Gastrocnemius medialis (tissue), 4 donors: ENCODE measurements at regions not wholly inside any gene's neighbourhood (a gene's known extent, or its start where the extent isn't known, plus 50 kb on each side); places are given as distances from the start of the nearest gene placed in this dataset.

ENCODE experiments used
- ATAC-seq, 2 donors: fragments of 150-250 bp; one replicate each; pipeline ENCODE4 v1.9.1; 2016
- DNase-seq, 2 donors: peaks; one replicate each; pipeline ENCODE4 v3.0.0-alpha.2; 2019
- H3K27ac ChIP-seq, 4 donors: fragments of 200-600 bp; sonication (generic); 1 replicate in 1 of 4; 2 replicates in 3 of 4; pipeline ENCODE4 v1.5.1; 2016 to 2018; ENCODE audit warnings: mild to moderate bottlenecking in 2 of 4, moderate library complexity in 1 of 4
- H3K27me3 ChIP-seq, 3 donors: fragments of 200-600 bp; sonication (generic) in 2 of 3; 1 replicate in 1 of 3; 2 replicates in 2 of 3; pipeline versions ENCODE4 v1.5.1 to v1.6.0; 2016 to 2019; ENCODE audit warnings: mild to moderate bottlenecking in 1 of 3, moderate library complexity in 1 of 3
- H3K36me3 ChIP-seq, 2 donors: fragments of 200-600 bp; sonication (generic) in 1 of 2; one replicate each; pipeline ENCODE4 v1.5.1; 2017 to 2018
- H3K4me1 ChIP-seq, 2 donors: fragments of 200-600 bp; sonication (generic) in 1 of 2; one replicate each; pipeline ENCODE4 v1.5.1; 2016 to 2017; ENCODE audit warnings: mild to moderate bottlenecking in 2 of 2
- H3K4me3 ChIP-seq, 4 donors: fragments of 200-600 bp; sonication (generic) in 3 of 4; 1 replicate in 1 of 4; 2 replicates in 3 of 4; pipeline ENCODE4 v1.5.1; 2016 to 2019; ENCODE audit warnings: mild to moderate bottlenecking in 2 of 4
- H3K9me3 ChIP-seq, 3 donors: fragments of 200-600 bp; sonication (generic) in 2 of 3; 1 replicate in 1 of 3; 2 replicates in 2 of 3; pipeline ENCODE4 v1.5.1; 2016 to 2019
- CTCF ChIP-seq, 5 experiments: fragments of 450-650 bp in 3 of 5; fragments of 200-600 bp in 2 of 5; sonication (generic) in 2 of 5; IDR thresholded peaks in 4 of 5; conservative IDR thresholded peaks in 1 of 5; 1 replicate in 4 of 5; 2 replicates in 1 of 5; pipeline ENCODE4 v1.5.1; 2016 to 2019; ENCODE audit warnings: antibody characterized with exemption in 5 of 5, mild to moderate bottlenecking in 3 of 5, moderate library complexity in 3 of 5
- POLR2A ChIP-seq, 2 donors: fragments of 450-650 bp; IDR thresholded peaks; one replicate each; pipeline ENCODE4 v1.6.1; 2017; ENCODE audit warnings: antibody characterized with exemption in 2 of 2, mild to moderate bottlenecking in 2 of 2, moderate library complexity in 2 of 2
- in situ Hi-C, 4 donors: fragments of 200-750 bp; cut with MboI; loops; one replicate each; pipeline versions ENCODE4 v1.15.0 to v1.8.0; 2017; ENCODE audit warnings: low sequenced_read_pairs in 4 of 4
- intact Hi-C: fragments of 100-400 bp; cut with DNase I; formaldehyde crosslinking; loops from one replicate; pipeline ENCODE4 v1.15.1; 2023; ENCODE audit warnings: low total_unique reads

GRCh38 chr4:129929052-129929451 is 833.1 kb downstream of the C4orf33 start:
- in situ Hi-C loops = no loop called here
- DNase-seq (no peak), ATAC-seq (no peak)
- Histone ChIP-seq H3K27me3 (no peaks in the 10 kb centered on the region), H3K4me1 (no peaks in the 10 kb centered on the region), H3K9me3 (no peaks in the 10 kb centered on the region), H3K27ac (no peak overlapping the region), H3K36me3 (no peaks in the 10 kb centered on the region), H3K4me3 (no peak overlapping the region)
- TF ChIP-seq CTCF (IDR thresholded peaks at IDR 0.05 in 4 of 5, conservative IDR thresholded peaks at IDR 0.05 in 1 of 5) (peak in 1 of 5 experiments; percentile 22), POLR2A (IDR thresholded peaks at IDR 0.05) (no peak)
- intact Hi-C loops = no loop called here

GRCh38 chr4:129929984-129930383 is 834.0 kb downstream of the C4orf33 start:
- no peak for DNase-seq
- Histone ChIP-seq H3K36me3 (no peaks in the 10 kb centered on the region), H3K9me3 (no peaks in the 10 kb centered on the region), H3K4me3 (no peak overlapping the region), H3K27me3 (no peaks in the 10 kb centered on the region), H3K27ac (no peak overlapping the region), H3K4me1 (no peaks in the 10 kb centered on the region)
- in situ Hi-C loops = no loop called here
- intact Hi-C loops = no loop called here
- TF ChIP-seq CTCF (IDR thresholded peaks at IDR 0.05 in 4 of 5, conservative IDR thresholded peaks at IDR 0.05 in 1 of 5) = no peak
- TF ChIP-seq POLR2A (IDR thresholded peaks at IDR 0.05) = no peak
- ATAC-seq = no peak

- TF ChIP-seq POLR2A (IDR thresholded peaks at IDR 0.05) (no peak), CTCF (IDR thresholded peaks at IDR 0.05 in 4 of 5, conservative IDR thresholded peaks at IDR 0.05 in 1 of 5) (no peak)
- ATAC-seq (no peak), DNase-seq (no peak)
- H3K9me3 ChIP-seq = no peaks in the 10 kb centered on the region
- intact Hi-C loops = no loop called here
- no peaks in the 10 kb centered on the region for H3K4me1 ChIP-seq
- H3K27me3 ChIP-seq = no peaks in the 10 kb centered on the region
- no peaks in the 10 kb centered on the region for H3K36me3 ChIP-seq
- H3K4me3 ChIP-seq = no peak overlapping the region
- no peak overlapping the region for H3K27ac ChIP-seq
- in situ Hi-C loops = no loop called here
Observed at GRCh38 chr4:129950217-129950616, 854.3 kb downstream of the C4orf33 start.

- intact Hi-C loops = no loop called here
- H3K4me1 ChIP-seq = no peaks in the 10 kb centered on the region
- no peak for TF ChIP-seq CTCF (IDR thresholded peaks at IDR 0.05 in 4 of 5, conservative IDR thresholded peaks at IDR 0.05 in 1 of 5)
Observed at GRCh38 chr4:129966175-129966574, 870.2 kb downstream of the C4orf33 start.

GRCh38 chr4:129968366-129968765 is 872.4 kb downstream of the C4orf33 start:
- H3K9me3 ChIP-seq = no peaks in the 10 kb centered on the region
- no peak for TF ChIP-seq CTCF (IDR thresholded peaks at IDR 0.05 in 4 of 5, conservative IDR thresholded peaks at IDR 0.05 in 1 of 5)
- no peak for TF ChIP-seq POLR2A (IDR thresholded peaks at IDR 0.05)
- DNase-seq (no peak), ATAC-seq (no peak)
- intact Hi-C loops = no loop called here
- H3K27me3 ChIP-seq = no peaks in the 10 kb centered on the region
- H3K27ac ChIP-seq = no peak overlapping the region
- H3K4me3 ChIP-seq = no peak overlapping the region
- no peaks in the 10 kb centered on the region for H3K4me1 ChIP-seq
- in situ Hi-C loops = no loop called here
- no peaks in the 10 kb centered on the region for H3K36me3 ChIP-seq

More at GRCh38 chr4:129966175-129966574, 870.2 kb downstream of the C4orf33 start:
- no peak for ATAC-seq
- H3K9me3 ChIP-seq = no peaks in the 10 kb centered on the region
- H3K27ac ChIP-seq = no peak overlapping the region
- DNase-seq = no peak
- no peaks in the 10 kb centered on the region for H3K36me3 ChIP-seq
- in situ Hi-C loops = no loop called here
- H3K4me3 ChIP-seq = no peak overlapping the region
- H3K27me3 ChIP-seq = no peaks in the 10 kb centered on the region
